ENCODE measurements at regions not wholly inside any gene's neighbourhood (a gene's known extent, or its start where the extent isn't known, plus 50 kb on each side); places are given as distances from the start of the nearest gene placed in this dataset.

DNA sequence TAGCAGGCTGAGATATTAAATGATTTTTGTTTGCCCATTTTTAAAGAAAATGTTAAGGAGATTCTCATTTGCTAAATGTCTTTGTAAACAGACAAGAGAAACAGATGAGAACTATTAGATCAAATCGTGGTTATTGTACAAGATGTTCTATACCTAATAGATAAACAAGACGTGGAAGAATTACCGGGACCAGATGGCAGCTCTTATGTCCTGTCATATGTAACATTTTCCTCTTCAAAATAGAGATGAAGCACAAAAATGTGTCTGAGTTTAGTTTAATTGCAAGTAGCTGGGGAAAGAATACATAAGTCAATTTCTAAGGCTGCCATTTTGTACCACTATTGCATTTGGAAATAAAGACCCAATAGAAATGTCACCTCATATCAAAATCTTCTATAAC, 553.7 kb downstream of the TUSC7 start:
- TF ChIP-seq, protein P1, sequence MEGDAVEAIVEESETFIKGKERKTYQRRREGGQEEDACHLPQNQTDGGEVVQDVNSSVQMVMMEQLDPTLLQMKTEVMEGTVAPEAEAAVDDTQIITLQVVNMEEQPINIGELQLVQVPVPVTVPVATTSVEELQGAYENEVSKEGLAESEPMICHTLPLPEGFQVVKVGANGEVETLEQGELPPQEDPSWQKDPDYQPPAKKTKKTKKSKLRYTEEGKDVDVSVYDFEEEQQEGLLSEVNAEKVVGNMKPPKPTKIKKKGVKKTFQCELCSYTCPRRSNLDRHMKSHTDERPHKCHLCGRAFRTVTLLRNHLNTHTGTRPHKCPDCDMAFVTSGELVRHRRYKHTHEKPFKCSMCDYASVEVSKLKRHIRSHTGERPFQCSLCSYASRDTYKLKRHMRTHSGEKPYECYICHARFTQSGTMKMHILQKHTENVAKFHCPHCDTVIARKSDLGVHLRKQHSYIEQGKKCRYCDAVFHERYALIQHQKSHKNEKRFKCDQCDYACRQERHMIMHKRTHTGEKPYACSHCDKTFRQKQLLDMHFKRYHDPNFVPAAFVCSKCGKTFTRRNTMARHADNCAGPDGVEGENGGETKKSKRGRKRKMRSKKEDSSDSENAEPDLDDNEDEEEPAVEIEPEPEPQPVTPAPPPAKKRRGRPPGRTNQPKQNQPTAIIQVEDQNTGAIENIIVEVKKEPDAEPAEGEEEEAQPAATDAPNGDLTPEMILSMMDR (IDR thresholded peaks at IDR 0.05), result no peak
- TF ChIP-seq POLR2A (IDR thresholded peaks at IDR 0.05), result no peak
- TF ChIP-seq POLR2AphosphoS5 (IDR thresholded peaks at IDR 0.05; ENCODE audit: insufficient read depth in 1 of 2, low read depth in 1 of 2), result no peak
